ENCODE measurements at regions not wholly inside any gene's neighbourhood (a gene's known extent, or its start where the extent isn't known, plus 50 kb on each side); places are given as distances from the start of the nearest gene placed in this dataset.
"Not testable (repeated sequence)": the region's sequence is repeated elsewhere in the genome, so short reads cannot be mapped to it uniquely, and the experiment has no call there.

- no peak for DNase-seq
Observed at GRCh38 chr7:9719721-9720120, 1254.0 kb upstream of the PHF14 start.

GRCh38 chr7:9725940-9726663 is 1247.6 kb upstream of the PHF14 start:
- DNase-seq = not testable (repeated sequence)

GRCh38 chr7:9726811-9727210 is 1246.9 kb upstream of the PHF14 start:
- not testable (repeated sequence) for DNase-seq

- not testable (repeated sequence) for DNase-seq
Observed at GRCh38 chr7:9727467-9727869, 1246.2 kb upstream of the PHF14 start.

- DNase-seq = not testable (repeated sequence)
Observed at GRCh38 chr7:9728014-9728657, 1245.5 kb upstream of the PHF14 start.

GRCh38 chr7:9752033-9752432 is 1221.6 kb upstream of the PHF14 start:
- DNase-seq = no peak

GRCh38 chr7:9761224-9761623 is 1212.4 kb upstream of the PHF14 start:
- no peak for DNase-seq

GRCh38 chr7:9776900-9777299 is 1196.8 kb upstream of the PHF14 start:
- no peak for DNase-seq

- no peak for DNase-seq
Observed at GRCh38 chr7:9778367-9778766, 1195.3 kb upstream of the PHF14 start.

GRCh38 chr7:9781710-9782109 is 1192.0 kb upstream of the PHF14 start:
- DNase-seq = no peak

GRCh38 chr7:9782275-9782674 is 1191.4 kb upstream of the PHF14 start:
- DNase-seq = no peak

GRCh38 chr7:9785211-9785610 is 1188.5 kb upstream of the PHF14 start:
- DNase-seq = no peak

GRCh38 chr7:9796241-9796640 is 1177.4 kb upstream of the PHF14 start:
- no peak for DNase-seq

- DNase-seq = no peak
Observed at GRCh38 chr7:9822458-9823290, 1151.0 kb upstream of the PHF14 start.

- no peak for DNase-seq
Observed at GRCh38 chr7:9835199-9835598, 1138.5 kb upstream of the PHF14 start.

- DNase-seq = no peak
Observed at GRCh38 chr7:9836671-9837070, 1137.0 kb upstream of the PHF14 start.

GRCh38 chr7:9842301-9842700 is 1131.4 kb upstream of the PHF14 start:
- DNase-seq = no peak

GRCh38 chr7:9846902-9847301 is 1126.8 kb upstream of the PHF14 start:
- no peak for DNase-seq

- no peak for DNase-seq
Observed at GRCh38 chr7:9854605-9855004, 1119.1 kb upstream of the PHF14 start.

GRCh38 chr7:9856668-9857067 is 1117.0 kb upstream of the PHF14 start:
- no peak for DNase-seq

GRCh38 chr7:9863545-9863944 is 1110.1 kb upstream of the PHF14 start:
- DNase-seq = no peak

- no peak for DNase-seq
Observed at GRCh38 chr7:9869151-9869550, 1104.5 kb upstream of the PHF14 start.

- DNase-seq = no peak
Observed at GRCh38 chr7:9869566-9869965, 1104.1 kb upstream of the PHF14 start.

GRCh38 chr7:9870674-9871073 is 1103.0 kb upstream of the PHF14 start:
- no peak for DNase-seq
